ENCODE measurements at regions not wholly inside any gene's neighbourhood (a gene's known extent, or its start where the extent isn't known, plus 50 kb on each side); places are given as distances from the start of the nearest gene placed in this dataset.
"Not testable (repeated sequence)": the region's sequence is repeated elsewhere in the genome, so short reads cannot be mapped to it uniquely, and the experiment has no call there.

DNA sequence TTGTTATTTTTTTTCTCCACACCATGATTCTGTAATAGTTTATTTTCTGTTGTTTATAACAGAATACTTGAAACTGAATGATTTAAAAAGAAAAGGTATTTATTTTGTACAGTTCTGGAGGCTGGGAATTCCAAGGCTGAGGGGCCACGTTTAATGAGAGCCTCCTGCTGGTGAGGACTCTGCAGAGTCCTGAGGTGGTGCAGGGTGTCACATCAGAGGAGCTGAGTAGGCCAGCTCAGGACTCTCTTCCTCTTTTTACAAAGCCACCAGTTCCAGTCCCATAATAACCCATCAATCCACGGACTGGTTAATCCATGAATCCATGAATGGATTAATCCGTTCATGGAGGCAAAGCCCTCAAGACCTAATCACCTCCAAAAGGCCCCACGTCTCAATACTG, 71.6 kb downstream of the TFAP2A start:
- H3K27me3 Mint-ChIP-seq (ENCODE audit: unreplicated experiment) = no peaks in the 10 kb centered on the region
- H3K27ac Mint-ChIP-seq (ENCODE audit: unreplicated experiment) = no peak overlapping the region
- no TSS peak for BruUV-seq (replicated peaks)
- no peaks in the 10 kb centered on the region for H3K9me3 Mint-ChIP-seq (ENCODE audit: low read depth, unreplicated experiment)
- TF ChIP-seq, protein P1, sequence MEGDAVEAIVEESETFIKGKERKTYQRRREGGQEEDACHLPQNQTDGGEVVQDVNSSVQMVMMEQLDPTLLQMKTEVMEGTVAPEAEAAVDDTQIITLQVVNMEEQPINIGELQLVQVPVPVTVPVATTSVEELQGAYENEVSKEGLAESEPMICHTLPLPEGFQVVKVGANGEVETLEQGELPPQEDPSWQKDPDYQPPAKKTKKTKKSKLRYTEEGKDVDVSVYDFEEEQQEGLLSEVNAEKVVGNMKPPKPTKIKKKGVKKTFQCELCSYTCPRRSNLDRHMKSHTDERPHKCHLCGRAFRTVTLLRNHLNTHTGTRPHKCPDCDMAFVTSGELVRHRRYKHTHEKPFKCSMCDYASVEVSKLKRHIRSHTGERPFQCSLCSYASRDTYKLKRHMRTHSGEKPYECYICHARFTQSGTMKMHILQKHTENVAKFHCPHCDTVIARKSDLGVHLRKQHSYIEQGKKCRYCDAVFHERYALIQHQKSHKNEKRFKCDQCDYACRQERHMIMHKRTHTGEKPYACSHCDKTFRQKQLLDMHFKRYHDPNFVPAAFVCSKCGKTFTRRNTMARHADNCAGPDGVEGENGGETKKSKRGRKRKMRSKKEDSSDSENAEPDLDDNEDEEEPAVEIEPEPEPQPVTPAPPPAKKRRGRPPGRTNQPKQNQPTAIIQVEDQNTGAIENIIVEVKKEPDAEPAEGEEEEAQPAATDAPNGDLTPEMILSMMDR (IDR thresholded peaks at IDR 0.05; ENCODE audit: unreplicated experiment) = no peak
- no peak overlapping the region for H3K4me3 Mint-ChIP-seq (ENCODE audit: low read depth, unreplicated experiment)
- CTCF ChIA-PET = no interaction called here
- intact Hi-C loops (cut with micrococcal nuclease; ENCODE audit: unreplicated experiment) = no loop called here
- H3K36me3 Mint-ChIP-seq (ENCODE audit: insufficient read depth, unreplicated experiment) = no peaks in the 10 kb centered on the region
- H3K4me1 Mint-ChIP-seq (ENCODE audit: low read depth, unreplicated experiment) = no peaks in the 10 kb centered on the region
- DNase-seq = no peak

DNA sequence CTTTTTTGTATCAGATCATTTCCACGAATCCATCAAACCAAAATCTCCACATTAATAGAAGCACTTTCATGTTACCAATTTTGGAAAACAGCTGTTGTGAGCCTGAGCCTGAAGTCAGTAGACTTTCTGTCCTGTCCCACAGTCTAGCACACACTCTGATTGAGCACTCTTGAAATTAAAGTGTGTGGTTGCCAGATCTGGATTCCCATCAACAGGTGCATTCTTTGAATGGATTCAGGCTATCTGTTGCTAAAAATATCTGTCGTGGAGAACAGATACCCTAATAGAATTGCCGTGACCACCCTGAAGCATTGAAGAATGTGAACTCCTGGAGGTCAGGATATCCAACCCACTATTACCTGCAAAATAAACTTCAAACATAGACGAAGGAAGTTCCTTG, 73.3 kb downstream of the TFAP2A start:
- TF ChIP-seq, protein P1 (IDR thresholded peaks at IDR 0.05; ENCODE audit: unreplicated experiment) = no peak
- Mint-ChIP-seq H3K27me3 (ENCODE audit: unreplicated experiment) (no peaks in the 10 kb centered on the region), H3K9me3 (ENCODE audit: low read depth, unreplicated experiment) (no peaks in the 10 kb centered on the region), H3K36me3 (ENCODE audit: insufficient read depth, unreplicated experiment) (no peaks in the 10 kb centered on the region), H3K27ac (ENCODE audit: unreplicated experiment) (no peak overlapping the region), H3K4me1 (ENCODE audit: low read depth, unreplicated experiment) (no peaks in the 10 kb centered on the region), H3K4me3 (ENCODE audit: low read depth, unreplicated experiment) (no peak overlapping the region)
- DNase-seq = no peak
- no TSS peak for BruUV-seq (replicated peaks)
- CTCF ChIA-PET = no interaction called here
- intact Hi-C loops (cut with micrococcal nuclease; ENCODE audit: unreplicated experiment) = no loop called here

DNA sequence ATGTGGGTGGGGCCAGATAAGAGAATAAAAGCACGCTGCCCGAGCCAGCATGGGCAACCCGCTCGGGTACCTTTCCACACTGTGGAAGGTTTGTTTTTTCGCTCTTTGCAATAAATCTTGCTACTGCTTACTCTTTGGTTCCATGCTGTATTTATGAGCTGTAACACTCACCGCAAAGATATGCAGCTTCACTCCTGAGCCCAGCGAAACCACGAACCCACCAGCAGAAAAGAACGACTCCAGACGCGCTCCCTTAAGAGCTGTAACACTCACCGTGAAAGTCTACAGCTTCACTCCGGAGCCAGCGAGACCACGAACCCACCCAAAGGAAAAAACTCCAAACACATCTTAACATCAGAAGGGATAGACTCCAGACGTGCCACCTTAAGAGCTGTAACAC, 76.7 kb downstream of the TFAP2A start:
- no peak for DNase-seq
- CTCF ChIA-PET = no interaction called here

DNA sequence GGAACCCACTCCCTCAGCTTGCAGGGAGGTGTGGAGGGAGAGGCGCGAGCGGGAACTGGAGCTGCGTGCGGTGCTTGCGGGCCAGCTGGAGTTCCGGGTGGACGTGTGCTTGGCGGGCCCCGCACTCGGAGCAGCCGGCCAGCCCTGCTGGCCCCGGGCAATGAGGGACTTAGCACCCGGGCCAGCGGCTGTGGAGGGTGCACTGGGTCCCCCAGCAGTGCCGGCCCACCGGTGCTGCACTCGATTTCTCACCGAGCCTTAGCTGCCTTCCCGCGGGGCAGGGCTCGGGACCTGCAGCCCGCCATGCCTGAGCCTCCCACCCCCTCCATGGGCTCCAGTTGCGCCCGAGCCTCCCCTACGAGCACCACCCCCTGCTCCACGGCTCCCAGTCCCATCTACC, 77.5 kb downstream of the TFAP2A start:
- CTCF ChIA-PET; H3K4me1 Mint-ChIP-seq (ENCODE audit: low read depth, unreplicated experiment); DNase-seq; H3K4me3 Mint-ChIP-seq (ENCODE audit: low read depth, unreplicated experiment); H3K27ac Mint-ChIP-seq (ENCODE audit: unreplicated experiment); H3K27me3 Mint-ChIP-seq (ENCODE audit: unreplicated experiment); H3K36me3 Mint-ChIP-seq (ENCODE audit: insufficient read depth, unreplicated experiment); H3K9me3 Mint-ChIP-seq (ENCODE audit: low read depth, unreplicated experiment); intact Hi-C loops (cut with micrococcal nuclease; ENCODE audit: unreplicated experiment); BruUV-seq (replicated peaks): not testable (repeated sequence)

More for the DNA sequence above, 76.7 kb downstream of the TFAP2A start:
- no peak overlapping the region for H3K4me3 Mint-ChIP-seq (ENCODE audit: low read depth, unreplicated experiment)
- no TSS peak for BruUV-seq (replicated peaks)
- no peaks in the 10 kb centered on the region for H3K4me1 Mint-ChIP-seq (ENCODE audit: low read depth, unreplicated experiment)
- TF ChIP-seq, protein P1 (IDR thresholded peaks at IDR 0.05; ENCODE audit: unreplicated experiment) = no peak
- no peaks in the 10 kb centered on the region for H3K36me3 Mint-ChIP-seq (ENCODE audit: insufficient read depth, unreplicated experiment)
- no peak overlapping the region for H3K27ac Mint-ChIP-seq (ENCODE audit: unreplicated experiment)
- no peaks in the 10 kb centered on the region for H3K27me3 Mint-ChIP-seq (ENCODE audit: unreplicated experiment)
- intact Hi-C loops (cut with micrococcal nuclease; ENCODE audit: unreplicated experiment) = no loop called here
- no peaks in the 10 kb centered on the region for H3K9me3 Mint-ChIP-seq (ENCODE audit: low read depth, unreplicated experiment)

DNA sequence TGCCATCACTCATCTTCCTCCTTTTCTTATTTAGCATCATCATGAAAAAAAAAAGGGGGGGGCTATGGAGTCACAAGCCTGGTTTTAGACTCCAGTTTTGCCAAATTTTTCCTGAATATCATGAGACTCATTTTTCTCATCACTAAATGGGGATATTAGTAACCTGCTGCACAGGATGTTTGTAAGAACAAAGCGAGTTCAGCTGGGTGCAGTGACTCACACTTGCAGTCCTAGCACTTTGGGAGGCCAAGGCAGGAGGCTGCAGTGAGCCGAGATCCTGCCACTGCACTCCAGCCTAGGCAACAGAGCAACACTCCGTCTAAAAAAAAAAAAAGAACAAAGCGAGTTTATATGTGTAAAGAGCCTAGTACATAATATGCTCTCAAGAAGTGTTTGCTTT, 82.8 kb downstream of the TFAP2A start:
- no peak for DNase-seq
- H3K27me3 Mint-ChIP-seq (ENCODE audit: unreplicated experiment) = no peaks in the 10 kb centered on the region
- CTCF ChIA-PET = interaction anchor here (0.7 kb wide), 1 partner anchor 82 kb away, joined by 6 read pairs; no protein-coding TSS in a partner anchor
- intact Hi-C loops (cut with micrococcal nuclease; ENCODE audit: unreplicated experiment) = no loop called here
- no peaks in the 10 kb centered on the region for H3K9me3 Mint-ChIP-seq (ENCODE audit: low read depth, unreplicated experiment)
- no peak overlapping the region for H3K27ac Mint-ChIP-seq (ENCODE audit: unreplicated experiment)
- H3K4me1 Mint-ChIP-seq (ENCODE audit: low read depth, unreplicated experiment) = peaks cover 9% of the 10 kb centered on the region
- H3K36me3 Mint-ChIP-seq (ENCODE audit: insufficient read depth, unreplicated experiment) = no peaks in the 10 kb centered on the region
- H3K4me3 Mint-ChIP-seq (ENCODE audit: low read depth, unreplicated experiment) = no peak overlapping the region
- no TSS peak for BruUV-seq (replicated peaks)
- TF ChIP-seq, protein P1 (IDR thresholded peaks at IDR 0.05; ENCODE audit: unreplicated experiment) = no peak
